RWPE2 (cell line): ENCODE measurements at regions not wholly inside any gene's neighbourhood (a gene's known extent, or its start where the extent isn't known, plus 50 kb on each side); places are given as distances from the start of the nearest gene placed in this dataset.
"Not testable (repeated sequence)": the region's sequence is repeated elsewhere in the genome, so short reads cannot be mapped to it uniquely, and the experiment has no call there.

ENCODE experiments used
- ATAC-seq: fragments of 200-7000 bp; cut with Tn5 transposase; 3 replicates; pipeline ENCODE4 v1.9.1; 2021; ENCODE audit warnings: low read depth
- DNase-seq: peaks from one replicate; pipeline ENCODE4 v3.0.0-alpha.2; 2020; ENCODE audit warnings: low spot score
- H3K27ac ChIP-seq: fragments of 450-650 bp; 2 replicates; pipeline ENCODE4 v1.5.1; 2017; ENCODE audit warnings: mild to moderate bottlenecking; ENCODE audit not compliant: poor library complexity, severe bottlenecking
- H3K27me3 ChIP-seq: fragments of 250-450 bp; sonication (Bioruptor Pico); 2 replicates; pipeline ENCODE4 v1.5.1; 2021; ENCODE audit warnings: mild to moderate bottlenecking, moderate library complexity; ENCODE audit not compliant: insufficient read depth, poor library complexity, severe bottlenecking
- H3K36me3 ChIP-seq: fragments of 250-450 bp; sonication (Bioruptor Pico); 2 replicates; pipeline ENCODE4 v1.5.1; 2020; ENCODE audit warnings: low read depth, mild to moderate bottlenecking, moderate library complexity
- H3K4me1 ChIP-seq: fragments of 250-450 bp; sonication (Bioruptor Pico); 2 replicates; pipeline ENCODE4 v1.5.1; 2021; ENCODE audit warnings: mild to moderate bottlenecking, moderate library complexity; ENCODE audit not compliant: insufficient read depth, poor library complexity, severe bottlenecking
- H3K4me3 ChIP-seq: fragments of 250-450 bp; sonication (Bioruptor Pico); 2 replicates; pipeline ENCODE4 v1.5.1; 2021; ENCODE audit warnings: mild to moderate bottlenecking, moderate library complexity; ENCODE audit not compliant: severe bottlenecking
- H3K9me3 ChIP-seq: fragments of 250-450 bp; sonication (Bioruptor Pico); 2 replicates; pipeline ENCODE4 v1.5.1; 2021; ENCODE audit warnings: mild to moderate bottlenecking, moderate library complexity; ENCODE audit not compliant: severe bottlenecking
- CTCF ChIP-seq: fragments of 450-650 bp; IDR thresholded peaks from one replicate; pipeline ENCODE4 v1.5.1; 2017; ENCODE audit warnings: mild to moderate bottlenecking, moderate library complexity; ENCODE audit not compliant: poor library complexity, severe bottlenecking

- no peak for DNase-seq
- H3K4me3 ChIP-seq: no peak overlapping the region
- no peak for ATAC-seq
- H3K9me3 ChIP-seq: no peaks in the 10 kb centered on the region
- H3K36me3 ChIP-seq: no peaks in the 10 kb centered on the region
- no peak for TF ChIP-seq CTCF
- H3K27me3 ChIP-seq: peaks cover 11% of the 10 kb centered on the region
- no peaks in the 10 kb centered on the region for H3K4me1 ChIP-seq
- no peak overlapping the region for H3K27ac ChIP-seq
Observed at GRCh38 chr3:75303741-75304140, 360.4 kb upstream of the FRG2C start.

- H3K4me1 ChIP-seq: no peaks in the 10 kb centered on the region
- H3K27ac ChIP-seq: no peak overlapping the region
- no peaks in the 10 kb centered on the region for H3K9me3 ChIP-seq
- TF ChIP-seq CTCF: no peak
- DNase-seq: no peak
- ATAC-seq: no peak
- H3K27me3 ChIP-seq: peaks cover 11% of the 10 kb centered on the region
- no peak overlapping the region for H3K4me3 ChIP-seq
- H3K36me3 ChIP-seq: no peaks in the 10 kb centered on the region
Observed at GRCh38 chr3:75305901-75306300, 358.2 kb upstream of the FRG2C start.

GRCh38 chr3:75311306-75311705 is 352.8 kb upstream of the FRG2C start:
- H3K27me3 ChIP-seq, H3K9me3 ChIP-seq, DNase-seq, H3K4me3 ChIP-seq, H3K36me3 ChIP-seq, H3K27ac ChIP-seq, ATAC-seq, H3K4me1 ChIP-seq: not testable (repeated sequence)

- H3K27me3 ChIP-seq, H3K36me3 ChIP-seq, DNase-seq, H3K9me3 ChIP-seq, ATAC-seq, H3K27ac ChIP-seq, H3K4me1 ChIP-seq, H3K4me3 ChIP-seq: not testable (repeated sequence)
Observed at GRCh38 chr3:75312469-75312868, 351.7 kb upstream of the FRG2C start.

GRCh38 chr3:75319776-75320175 is 344.4 kb upstream of the FRG2C start:
- not testable (repeated sequence) for H3K9me3 ChIP-seq, ATAC-seq, H3K27ac ChIP-seq, H3K27me3 ChIP-seq, H3K4me3 ChIP-seq, DNase-seq, H3K4me1 ChIP-seq, H3K36me3 ChIP-seq

GRCh38 chr3:75320369-75320768 is 343.8 kb upstream of the FRG2C start:
- DNase-seq (no peak), ATAC-seq (no peak)
- H3K36me3 ChIP-seq: no peaks in the 10 kb centered on the region
- no peaks in the 10 kb centered on the region for H3K9me3 ChIP-seq
- no peaks in the 10 kb centered on the region for H3K4me1 ChIP-seq
- no peaks in the 10 kb centered on the region for H3K27me3 ChIP-seq
- no peak overlapping the region for H3K4me3 ChIP-seq
- TF ChIP-seq CTCF: no peak
- no peak overlapping the region for H3K27ac ChIP-seq
